GM10266 (cell line): ENCODE measurements at regions not wholly inside any gene's neighbourhood (a gene's known extent, or its start where the extent isn't known, plus 50 kb on each side); places are given as distances from the start of the nearest gene placed in this dataset.

Source experiments
- DNase-seq: peaks from one replicate; pipeline ENCODE4 v3.0.0; 2012; ENCODE audit errors: extremely low spot score
- TF ChIP-seq, protein P1 (sequence below): IDR thresholded peaks from 2 replicates; pipeline ENCODE4 v1.5.1; 2012; ENCODE audit warnings: mild to moderate bottlenecking, low read depth; ENCODE audit not compliant: control insufficient read depth, insufficient read depth; ENCODE audit errors: missing control alignments

DNA sequence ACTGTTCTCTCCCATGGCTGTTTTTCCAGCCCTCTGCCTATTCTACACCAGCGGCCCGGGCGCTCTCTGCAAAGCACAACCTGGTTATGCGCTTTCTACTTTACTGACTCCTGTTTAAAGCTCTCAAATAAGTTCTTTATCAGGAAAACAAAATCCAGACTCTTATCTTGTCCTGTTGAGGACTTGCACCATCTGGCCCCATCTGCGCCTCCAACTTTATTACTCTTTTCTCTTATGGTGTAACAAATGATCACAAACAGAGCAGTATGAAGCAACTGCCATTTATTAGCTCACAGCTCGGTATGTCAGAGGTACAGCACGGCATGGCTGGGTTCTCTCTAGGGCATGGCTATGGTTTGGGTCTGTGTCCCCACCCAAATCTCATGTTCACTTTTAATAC lies 236.5 kb upstream of the NT5C1B start:
- DNase-seq, result no peak
- TF ChIP-seq, protein P1, sequence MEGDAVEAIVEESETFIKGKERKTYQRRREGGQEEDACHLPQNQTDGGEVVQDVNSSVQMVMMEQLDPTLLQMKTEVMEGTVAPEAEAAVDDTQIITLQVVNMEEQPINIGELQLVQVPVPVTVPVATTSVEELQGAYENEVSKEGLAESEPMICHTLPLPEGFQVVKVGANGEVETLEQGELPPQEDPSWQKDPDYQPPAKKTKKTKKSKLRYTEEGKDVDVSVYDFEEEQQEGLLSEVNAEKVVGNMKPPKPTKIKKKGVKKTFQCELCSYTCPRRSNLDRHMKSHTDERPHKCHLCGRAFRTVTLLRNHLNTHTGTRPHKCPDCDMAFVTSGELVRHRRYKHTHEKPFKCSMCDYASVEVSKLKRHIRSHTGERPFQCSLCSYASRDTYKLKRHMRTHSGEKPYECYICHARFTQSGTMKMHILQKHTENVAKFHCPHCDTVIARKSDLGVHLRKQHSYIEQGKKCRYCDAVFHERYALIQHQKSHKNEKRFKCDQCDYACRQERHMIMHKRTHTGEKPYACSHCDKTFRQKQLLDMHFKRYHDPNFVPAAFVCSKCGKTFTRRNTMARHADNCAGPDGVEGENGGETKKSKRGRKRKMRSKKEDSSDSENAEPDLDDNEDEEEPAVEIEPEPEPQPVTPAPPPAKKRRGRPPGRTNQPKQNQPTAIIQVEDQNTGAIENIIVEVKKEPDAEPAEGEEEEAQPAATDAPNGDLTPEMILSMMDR, result no peak

DNA sequence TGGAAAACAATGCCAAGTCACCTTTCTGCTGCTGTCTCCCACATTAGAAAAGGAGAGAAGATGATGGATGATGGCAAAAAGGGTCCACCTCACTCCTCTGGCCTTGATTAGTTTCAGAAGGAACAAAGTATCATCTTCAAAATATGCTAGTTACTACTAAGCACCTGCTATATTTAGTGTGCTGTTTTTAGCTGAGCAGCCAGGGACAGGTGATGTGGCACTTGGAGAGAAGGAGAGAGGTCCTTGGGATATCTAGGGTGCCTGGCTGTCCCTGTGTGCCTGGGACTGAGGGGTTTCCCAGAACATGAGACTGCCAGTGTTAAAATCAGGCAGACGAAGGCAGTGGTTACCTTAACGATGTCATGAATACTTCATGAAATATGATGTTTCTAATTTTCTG lies 235.5 kb upstream of the NT5C1B start:
- no peak for DNase-seq
- TF ChIP-seq, protein P1, result no peak

DNA sequence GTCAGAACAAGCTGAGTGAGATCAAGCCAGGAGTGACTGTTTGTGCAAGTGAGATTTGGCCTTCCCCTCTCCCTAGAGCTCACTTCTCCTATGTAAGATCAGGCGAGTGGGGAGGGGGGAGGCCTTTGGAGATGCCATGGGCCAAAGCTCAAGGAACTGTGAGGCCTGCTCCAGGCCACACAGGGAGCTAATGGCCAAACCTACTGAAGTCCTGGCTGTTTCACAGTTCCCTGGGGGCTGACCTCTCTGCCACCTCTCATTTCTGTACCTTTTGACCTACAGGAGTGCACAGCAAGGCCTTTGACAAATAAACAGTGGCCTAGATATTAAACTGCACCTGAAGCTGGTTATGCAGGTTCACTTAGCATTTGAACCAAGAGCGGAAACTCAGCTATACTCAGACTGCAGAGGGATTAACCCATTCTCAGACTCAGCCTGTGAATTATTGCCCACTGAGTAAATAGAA lies 235.0 kb upstream of the NT5C1B start:
- no peak for DNase-seq
- TF ChIP-seq, protein P1, result no peak

DNA sequence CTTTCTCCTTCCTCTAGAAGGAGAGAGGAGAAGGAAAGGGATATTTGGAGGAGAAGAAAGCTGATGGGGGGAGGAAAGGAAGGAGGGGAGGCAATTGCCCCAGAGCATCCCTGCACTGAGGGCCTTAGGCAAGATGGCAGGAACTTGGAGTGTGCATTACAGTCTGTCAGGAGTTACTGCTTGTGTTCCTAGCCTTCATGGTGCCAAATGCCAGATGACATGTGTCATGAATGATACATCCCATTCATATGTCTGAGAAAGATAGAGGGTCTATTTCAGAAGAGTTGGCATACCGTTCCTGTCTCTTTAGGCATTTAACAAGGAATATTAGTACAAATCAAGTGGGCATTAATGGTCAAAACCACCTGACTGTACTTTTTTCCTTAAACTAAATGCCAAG lies 232.1 kb upstream of the NT5C1B start:
- TF ChIP-seq, protein P1, result no peak
- no peak for DNase-seq

DNA sequence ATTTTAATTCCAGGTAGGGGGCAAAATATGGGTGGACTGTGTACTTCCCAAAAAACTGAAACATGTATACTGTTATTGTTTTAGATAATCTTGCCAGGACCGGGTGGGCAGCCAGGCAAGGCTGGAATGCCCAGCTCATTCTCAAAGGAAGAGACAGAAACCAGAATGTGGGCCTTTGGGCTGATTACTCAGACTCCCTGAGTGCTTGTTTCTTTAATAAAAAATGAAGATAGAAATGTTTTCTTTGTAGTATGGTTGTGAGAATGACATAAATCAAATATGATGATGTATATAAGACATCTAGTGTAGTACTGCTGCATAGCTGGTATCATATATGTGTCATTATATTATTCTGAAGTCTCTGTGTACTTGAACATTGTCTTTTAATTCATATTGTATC lies 231.6 kb upstream of the NT5C1B start:
- DNase-seq, result no peak
- TF ChIP-seq, protein P1, result no peak

DNA sequence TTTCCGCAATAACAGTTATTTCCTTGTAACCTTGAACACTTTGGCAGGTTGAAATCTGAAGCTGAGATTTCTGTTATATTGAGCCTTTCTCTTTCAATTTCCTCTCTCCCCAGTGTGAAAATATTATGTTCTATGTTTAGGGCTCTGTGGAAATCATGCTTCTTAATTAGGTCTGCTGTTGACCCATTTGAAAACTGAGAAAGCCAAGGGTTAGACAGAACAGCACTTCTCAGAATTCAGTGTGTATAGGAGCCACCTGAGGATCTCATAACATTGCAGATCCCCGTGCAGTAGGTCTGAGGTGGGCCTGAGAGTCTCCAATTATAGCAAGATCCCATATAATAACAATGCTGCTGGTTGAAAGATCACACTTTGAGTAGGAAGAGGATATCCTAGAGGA lies 230.2 kb upstream of the NT5C1B start:
- no peak for DNase-seq
- TF ChIP-seq, protein P1, result no peak

DNA sequence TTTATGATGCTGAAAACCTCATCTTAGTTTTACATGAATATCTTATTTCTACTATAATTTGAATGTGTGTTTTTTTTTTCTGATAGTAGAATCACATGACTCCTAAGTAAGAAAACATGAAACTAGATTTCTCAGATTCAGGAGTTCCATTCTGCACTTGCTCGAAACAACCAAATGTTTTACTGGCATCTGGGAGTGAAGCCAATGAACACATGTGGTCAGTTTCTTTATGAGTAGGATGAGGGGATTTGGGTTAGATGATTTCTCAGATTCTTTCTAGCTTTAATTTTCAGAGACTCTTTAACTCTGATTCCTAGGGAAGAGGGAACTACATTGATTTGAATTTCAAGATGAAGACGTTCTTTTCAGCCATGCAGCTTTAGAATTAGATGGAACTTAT lies 225.0 kb upstream of the NT5C1B start:
- TF ChIP-seq, protein P1, result no peak
- no peak for DNase-seq
